Glomerular endothelial cell (primary cell): ENCODE measurements at regions not wholly inside any gene's neighbourhood (a gene's known extent, or its start where the extent isn't known, plus 50 kb on each side); places are given as distances from the start of the nearest gene placed in this dataset.

Experiments
- DNase-seq: peaks from one replicate; pipeline ENCODE4 v3.0.0-alpha.2; 2011; ENCODE audit warnings: low read depth, low spot score; ENCODE audit errors: extremely low read depth

GRCh38 chr10:3435671-3436070 lies 263.1 kb upstream of the PITRM1 start:
- peak; percentile 85 for DNase-seq

GRCh38 chr10:3433988-3434387 lies 261.4 kb upstream of the PITRM1 start:
- no peak for DNase-seq

- DNase-seq = no peak
Observed at GRCh38 chr10:3433131-3433530, 260.5 kb upstream of the PITRM1 start.

- no peak for DNase-seq
Observed at GRCh38 chr10:3432081-3432825, 259.7 kb upstream of the PITRM1 start.

- no peak for DNase-seq
Observed at GRCh38 chr10:3430501-3430900, 257.9 kb upstream of the PITRM1 start.

- no peak for DNase-seq
Observed at GRCh38 chr10:3429676-3430075, 257.1 kb upstream of the PITRM1 start.

- DNase-seq = no peak
Observed at GRCh38 chr10:3428826-3429225, 256.2 kb upstream of the PITRM1 start.

GRCh38 chr10:3427950-3428354 lies 255.4 kb upstream of the PITRM1 start:
- no peak for DNase-seq

GRCh38 chr10:3427347-3427746 lies 254.8 kb upstream of the PITRM1 start:
- no peak for DNase-seq

- DNase-seq = peak; percentile 94
Observed at GRCh38 chr10:3426190-3426845, 253.7 kb upstream of the PITRM1 start.

GRCh38 chr10:3425716-3426115 lies 253.1 kb upstream of the PITRM1 start:
- DNase-seq = no peak

- no peak for DNase-seq
Observed at GRCh38 chr10:3425261-3425660, 252.7 kb upstream of the PITRM1 start.

- DNase-seq = no peak
Observed at GRCh38 chr10:3424111-3424851, 251.7 kb upstream of the PITRM1 start.

GRCh38 chr10:3423384-3423783 lies 250.8 kb upstream of the PITRM1 start:
- DNase-seq = no peak

GRCh38 chr10:3422282-3422681 lies 249.7 kb upstream of the PITRM1 start:
- no peak for DNase-seq

- DNase-seq = no peak
Observed at GRCh38 chr10:3421537-3422257, 249.1 kb upstream of the PITRM1 start.

GRCh38 chr10:3420527-3421469 lies 248.2 kb upstream of the PITRM1 start:
- DNase-seq = no peak

- no peak for DNase-seq
Observed at GRCh38 chr10:3419719-3420495, 247.3 kb upstream of the PITRM1 start.

- no peak for DNase-seq
Observed at GRCh38 chr10:3418926-3419325, 246.3 kb upstream of the PITRM1 start.
